ENCODE measurements at regions not wholly inside any gene's neighbourhood (a gene's known extent, or its start where the extent isn't known, plus 50 kb on each side); places are given as distances from the start of the nearest gene placed in this dataset.

- no peak overlapping the region for H3K4me2 ChIP-seq
- H3K27ac ChIP-seq: peak overlapping the region; percentile 74
- no peaks in the 10 kb centered on the region for H3K36me3 ChIP-seq (replicated peaks; ENCODE audit: insufficient read depth, low read depth)
- no peaks in the 10 kb centered on the region for H3K79me2 ChIP-seq
- H3K9me2 ChIP-seq (replicated peaks; ENCODE audit: insufficient read depth): no peaks in the 10 kb centered on the region
- 54% methylated on average over 6 of the region's 6 CpGs for WGBS (ENCODE audit: low lambda C conversion rate, missing lambda C conversion rate)
- H3K9me3 ChIP-seq (ENCODE audit: low read depth): no peaks in the 10 kb centered on the region
- H3K4me3 ChIP-seq: no peak overlapping the region
- H4K20me1 ChIP-seq (ENCODE audit: insufficient read depth, poor library complexity, severe bottlenecking): no peaks in the 10 kb centered on the region
- H3K27me3 ChIP-seq: no peaks in the 10 kb centered on the region
- TF ChIP-seq EZH2 (IDR thresholded peaks at IDR 0.05; ENCODE audit: borderline replicate concordance) (no peak), CTCF (IDR thresholded peaks at IDR 0.05; ENCODE audit: poor library complexity) (no peak), EZH2phosphoT487 (IDR thresholded peaks at IDR 0.05; ENCODE audit: low read depth, severe bottlenecking, unreplicated experiment) (no peak)
- no peak overlapping the region for H2AFZ ChIP-seq
- H3K4me1 ChIP-seq (ENCODE audit: insufficient read depth): peaks cover 10% of the 10 kb centered on the region
- DNase-seq (ENCODE audit: low spot score): peak; percentile 39
These were observed 193.6 kb downstream of the UACA start for GRCh38 chr15:70569714-70570231.

GRCh38 chr15:70569091-70569713 lies 194.2 kb downstream of the UACA start:
- peaks cover 10% of the 10 kb centered on the region for H3K4me1 ChIP-seq (ENCODE audit: insufficient read depth)
- TF ChIP-seq EZH2phosphoT487 (IDR thresholded peaks at IDR 0.05; ENCODE audit: low read depth, severe bottlenecking, unreplicated experiment) (no peak), CTCF (IDR thresholded peaks at IDR 0.05; ENCODE audit: poor library complexity) (peak; percentile 50), EZH2 (IDR thresholded peaks at IDR 0.05; ENCODE audit: borderline replicate concordance) (no peak)
- H3K4me2 ChIP-seq: no peak overlapping the region
- no peaks in the 10 kb centered on the region for H3K79me2 ChIP-seq
- H3K27ac ChIP-seq: peak overlapping the region; percentile 74
- WGBS (ENCODE audit: low lambda C conversion rate, missing lambda C conversion rate): 65% methylated on average over 4 of the region's 4 CpGs
- H3K4me3 ChIP-seq: no peak overlapping the region
- no peaks in the 10 kb centered on the region for H4K20me1 ChIP-seq (ENCODE audit: insufficient read depth, poor library complexity, severe bottlenecking)
- H3K9me2 ChIP-seq (replicated peaks; ENCODE audit: insufficient read depth): no peaks in the 10 kb centered on the region
- H2AFZ ChIP-seq: no peak overlapping the region
- peak; percentile 69 for DNase-seq (ENCODE audit: low spot score)
- no peaks in the 10 kb centered on the region for H3K27me3 ChIP-seq
- H3K9me3 ChIP-seq (ENCODE audit: low read depth): no peaks in the 10 kb centered on the region
- no peaks in the 10 kb centered on the region for H3K36me3 ChIP-seq (replicated peaks; ENCODE audit: insufficient read depth, low read depth)

GRCh38 chr15:70566989-70567388 lies 196.4 kb downstream of the UACA start:
- peaks cover 10% of the 10 kb centered on the region for H3K4me1 ChIP-seq (ENCODE audit: insufficient read depth)
- no peak for DNase-seq (ENCODE audit: low spot score)
- TF ChIP-seq EZH2 (IDR thresholded peaks at IDR 0.05; ENCODE audit: borderline replicate concordance) (no peak), EZH2phosphoT487 (IDR thresholded peaks at IDR 0.05; ENCODE audit: low read depth, severe bottlenecking, unreplicated experiment) (no peak), CTCF (IDR thresholded peaks at IDR 0.05; ENCODE audit: poor library complexity) (no peak)
- H3K27me3 ChIP-seq: no peaks in the 10 kb centered on the region
- H3K27ac ChIP-seq: no peak overlapping the region
- H3K36me3 ChIP-seq (replicated peaks; ENCODE audit: insufficient read depth, low read depth): no peaks in the 10 kb centered on the region
- no peaks in the 10 kb centered on the region for H3K9me3 ChIP-seq (ENCODE audit: low read depth)
- H3K79me2 ChIP-seq: no peaks in the 10 kb centered on the region
- no peak overlapping the region for H2AFZ ChIP-seq
- no peaks in the 10 kb centered on the region for H4K20me1 ChIP-seq (ENCODE audit: insufficient read depth, poor library complexity, severe bottlenecking)
- H3K4me2 ChIP-seq: no peak overlapping the region
- H3K4me3 ChIP-seq: no peak overlapping the region
- 89% methylated on average over 11 of the region's 11 CpGs for WGBS (ENCODE audit: low lambda C conversion rate, missing lambda C conversion rate)
- no peaks in the 10 kb centered on the region for H3K9me2 ChIP-seq (replicated peaks; ENCODE audit: insufficient read depth)

Measured in hepatocyte (in vitro differentiated cells).